MM.1S (cell line): ENCODE measurements at regions not wholly inside any gene's neighbourhood (a gene's known extent, or its start where the extent isn't known, plus 50 kb on each side); places are given as distances from the start of the nearest gene placed in this dataset.

Source experiments
- CTCF ChIP-seq: fragments of 300-600 bp; sonication (generic); IDR thresholded peaks from 2 replicates; pipeline ENCODE4 v1.5.1; 2016; ENCODE audit warnings: antibody characterized with exemption, low read length, mixed read lengths
- EZH2 ChIP-seq: fragments of 300-600 bp; sonication (generic); optimal IDR thresholded peaks from 2 replicates; pipeline ENCODE3; 2017; ENCODE audit warnings: low read depth, mild to moderate bottlenecking, antibody characterized with exemption, low read length, mixed read lengths
- EZH2phosphoT487 ChIP-seq: fragments of 300-600 bp; sonication (generic); IDR thresholded peaks from 2 replicates; pipeline ENCODE4 v1.6.1; 2018; ENCODE audit warnings: antibody characterized with exemption, low read length

- no peak for TF ChIP-seq CTCF
- no peak for TF ChIP-seq EZH2
- no peak for TF ChIP-seq EZH2phosphoT487
These were observed 529.5 kb downstream of the NTRK3 start for GRCh38 chr15:87727073-87727472.
